ENCODE measurements at regions not wholly inside any gene's neighbourhood (a gene's known extent, or its start where the extent isn't known, plus 50 kb on each side); places are given as distances from the start of the nearest gene placed in this dataset.

DNA sequence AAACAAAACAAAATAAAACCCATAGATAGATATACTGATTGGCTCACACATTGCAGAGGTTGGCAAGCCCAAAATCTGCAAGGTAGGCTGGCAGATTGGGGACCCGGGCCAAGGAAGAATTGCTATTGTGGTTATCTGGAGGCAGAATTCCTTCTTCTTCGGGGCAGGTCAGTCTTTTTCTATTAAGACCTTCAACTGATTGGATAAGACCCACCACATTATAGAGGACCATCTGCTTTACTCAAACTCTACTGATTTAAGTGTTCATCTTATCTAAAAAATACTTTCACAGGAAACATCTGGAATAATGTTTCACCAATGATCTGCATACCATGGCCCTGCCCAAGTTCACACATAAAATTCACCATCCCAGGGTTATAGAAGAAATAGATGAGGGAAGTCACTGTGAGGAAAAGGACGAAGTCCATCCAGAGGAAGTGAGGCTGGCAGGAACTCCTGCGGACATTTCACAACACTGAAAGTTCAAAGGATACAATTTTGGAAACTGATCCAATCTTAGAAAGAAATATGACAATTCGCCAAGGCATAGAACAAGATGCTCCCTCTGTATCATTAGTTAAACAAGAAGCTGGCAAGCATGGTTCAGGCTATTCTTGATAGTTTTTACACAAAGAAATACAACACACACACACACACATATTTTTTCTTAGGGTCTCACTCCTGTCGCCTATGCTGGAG is 127.6 kb upstream of the MED13L start:
- no peak for DNase-seq

DNA sequence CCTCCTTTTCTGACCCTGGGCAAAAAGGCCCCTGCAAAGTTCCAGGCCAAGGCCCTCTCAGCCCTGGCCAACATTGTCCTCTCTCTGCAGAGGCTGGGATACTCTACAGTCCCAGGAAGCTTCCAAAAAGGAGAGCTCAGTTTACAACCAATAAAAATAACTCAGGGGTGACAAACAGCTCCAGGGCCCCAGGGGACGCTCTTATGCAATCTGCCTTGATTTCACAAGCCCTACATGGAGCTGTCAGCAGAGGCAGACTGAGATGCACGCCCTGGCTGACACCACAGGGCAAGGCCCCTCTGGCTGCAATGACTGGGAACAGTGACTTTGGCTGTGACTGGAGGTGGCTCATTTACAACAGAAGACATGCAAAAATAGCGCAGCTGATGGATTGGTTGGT is 129.0 kb upstream of the MED13L start:
- DNase-seq = no peak

DNA sequence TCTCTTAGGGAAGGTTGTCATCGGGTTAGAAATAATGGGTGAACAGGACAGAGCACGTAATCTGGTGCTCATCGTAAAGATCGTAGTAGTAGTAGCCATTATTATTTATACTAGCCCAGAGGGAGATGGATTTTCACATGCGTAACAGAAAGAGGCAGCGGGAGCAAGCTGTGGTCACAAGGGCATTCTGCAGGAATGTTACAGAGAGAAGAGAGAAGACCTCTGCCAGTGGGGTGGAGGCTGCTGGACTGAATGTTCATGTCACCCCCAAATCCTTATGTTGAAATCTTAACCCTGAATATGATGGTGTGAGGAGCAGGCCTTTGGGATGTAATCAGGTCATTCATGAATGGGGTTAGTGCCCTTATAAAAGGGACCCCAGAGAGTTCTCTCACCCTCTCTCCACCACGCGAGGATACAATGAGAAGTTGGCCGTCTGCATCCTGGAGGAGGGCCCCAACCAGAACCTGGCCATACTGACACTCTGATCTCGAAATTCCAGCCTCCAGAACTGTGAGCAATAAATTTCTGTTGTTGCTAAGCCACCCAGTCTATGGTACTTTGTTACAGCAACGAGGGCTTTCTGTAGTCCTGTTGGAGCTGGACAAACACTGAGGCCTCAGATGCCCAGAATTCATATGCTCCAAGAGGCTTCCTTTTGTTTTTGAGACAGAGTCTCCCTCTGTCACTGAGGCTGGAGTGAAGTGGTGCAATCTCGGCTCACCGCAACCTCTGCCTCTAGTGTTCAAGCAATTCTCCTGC is 131.2 kb upstream of the MED13L start:
- DNase-seq = no peak

DNA sequence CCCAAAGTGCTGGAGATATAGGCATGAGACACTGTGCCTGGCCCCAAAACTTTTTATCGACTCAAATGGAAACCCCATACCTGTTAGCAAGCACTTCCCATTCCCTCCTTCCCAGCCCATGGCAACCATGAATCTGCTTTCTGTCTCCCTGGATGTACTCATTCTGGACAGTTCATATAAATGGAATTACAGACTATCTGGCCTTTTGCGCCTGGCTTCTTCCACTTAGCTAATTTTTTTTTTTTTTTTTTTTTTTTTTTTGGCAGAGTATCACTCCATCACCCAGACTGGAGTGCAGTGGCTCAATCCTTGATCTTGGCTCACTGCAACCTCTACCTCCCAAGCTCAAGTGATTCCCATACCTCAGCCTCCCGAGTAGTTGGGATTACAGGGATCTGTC is 134.5 kb upstream of the MED13L start:
- DNase-seq = no peak

DNA sequence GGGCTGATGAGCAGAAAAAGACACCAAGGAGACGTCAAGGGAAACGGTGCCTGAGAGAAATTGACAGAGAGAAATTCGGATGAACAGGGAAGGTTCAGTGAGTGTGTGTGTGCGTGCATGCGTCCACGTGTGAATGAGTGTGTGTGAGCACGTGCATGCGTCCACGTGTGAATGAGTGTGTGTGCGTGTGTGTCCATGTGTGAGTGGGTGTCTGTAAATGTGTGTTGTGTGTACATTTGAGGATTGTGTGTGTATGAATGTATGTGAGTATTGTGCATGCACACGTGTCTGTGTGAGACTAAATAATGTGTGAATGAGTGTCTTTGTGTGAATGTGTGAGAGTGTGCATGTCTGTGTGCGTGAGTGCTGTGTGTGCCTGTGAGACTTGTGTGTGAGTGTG is 137.4 kb upstream of the MED13L start:
- no peak for DNase-seq

DNA sequence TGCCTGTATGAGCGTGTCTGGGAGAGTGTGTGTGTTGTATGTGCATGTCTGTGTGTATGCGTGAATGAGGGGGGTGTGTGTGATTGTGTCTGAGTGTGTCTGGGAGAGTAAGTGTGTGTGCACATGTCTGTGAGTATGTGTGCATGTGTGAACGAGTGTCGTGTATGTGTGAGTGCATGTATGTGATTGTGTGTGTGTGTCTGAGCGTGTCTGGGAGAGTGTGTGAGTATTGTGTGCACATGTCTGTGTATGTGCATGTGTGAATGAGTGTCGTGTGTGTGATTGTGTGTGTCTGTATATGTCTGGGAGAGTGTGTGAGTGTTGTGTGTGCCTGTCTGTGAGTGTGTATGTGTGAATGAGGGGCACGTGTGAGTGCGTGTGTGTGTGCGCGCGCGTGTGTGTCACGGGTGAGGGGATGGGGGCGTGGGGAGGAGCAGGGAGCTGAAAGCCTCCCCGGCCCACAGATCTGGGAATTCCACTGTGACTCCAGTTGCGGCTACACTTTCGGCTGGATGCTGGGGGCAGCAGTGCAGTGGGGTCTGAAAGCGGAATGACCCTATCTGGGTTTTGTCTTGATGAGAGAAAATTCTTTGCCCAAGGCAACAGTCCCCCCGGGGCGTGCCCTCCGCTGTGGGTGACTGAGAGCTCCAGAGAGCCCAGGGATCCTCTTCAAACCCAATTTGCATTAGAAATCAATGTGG is 138.1 kb upstream of the MED13L start:
- DNase-seq = no peak

DNA sequence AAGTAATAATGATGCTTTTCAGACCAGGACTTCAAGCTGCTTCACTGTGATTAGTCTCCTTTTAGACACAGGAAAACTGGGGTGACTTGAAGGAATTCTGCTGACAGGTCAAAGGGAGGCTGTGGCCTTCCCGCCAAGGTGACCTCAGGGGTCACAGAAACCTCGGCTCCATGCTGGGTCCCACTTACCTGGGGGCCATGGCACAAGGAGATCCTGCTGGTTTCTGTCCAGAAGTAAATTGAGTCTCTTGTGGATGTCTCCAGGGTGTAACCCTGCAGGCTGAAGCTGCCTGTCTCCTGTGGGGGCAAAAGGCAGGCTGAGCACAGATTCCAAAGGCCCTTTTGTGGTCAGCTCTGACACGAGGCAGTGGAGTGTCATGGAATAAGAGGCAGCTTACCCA is 138.7 kb upstream of the MED13L start:
- DNase-seq = no peak

DNA sequence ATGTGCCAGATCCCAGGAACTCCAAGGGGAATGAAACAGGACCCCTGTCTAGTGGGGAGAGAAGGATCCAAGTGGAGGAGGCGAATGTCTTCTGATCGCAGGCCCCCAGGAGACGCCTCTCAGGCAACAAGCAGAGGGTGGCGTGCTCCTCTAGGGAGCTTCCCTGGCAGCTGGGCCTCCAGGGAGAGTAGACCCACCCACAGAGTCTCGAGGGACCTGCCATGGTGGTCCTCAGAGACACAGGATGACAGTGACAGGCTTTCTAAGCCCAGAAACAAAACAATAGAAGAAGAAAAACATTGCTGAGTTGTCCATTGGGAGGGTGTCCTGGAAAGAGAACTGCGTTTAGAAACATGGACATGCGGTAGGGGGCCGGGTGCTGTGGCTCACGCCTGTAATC is 140.6 kb upstream of the MAP1LC3B2 start:
- DNase-seq = no peak

DNA sequence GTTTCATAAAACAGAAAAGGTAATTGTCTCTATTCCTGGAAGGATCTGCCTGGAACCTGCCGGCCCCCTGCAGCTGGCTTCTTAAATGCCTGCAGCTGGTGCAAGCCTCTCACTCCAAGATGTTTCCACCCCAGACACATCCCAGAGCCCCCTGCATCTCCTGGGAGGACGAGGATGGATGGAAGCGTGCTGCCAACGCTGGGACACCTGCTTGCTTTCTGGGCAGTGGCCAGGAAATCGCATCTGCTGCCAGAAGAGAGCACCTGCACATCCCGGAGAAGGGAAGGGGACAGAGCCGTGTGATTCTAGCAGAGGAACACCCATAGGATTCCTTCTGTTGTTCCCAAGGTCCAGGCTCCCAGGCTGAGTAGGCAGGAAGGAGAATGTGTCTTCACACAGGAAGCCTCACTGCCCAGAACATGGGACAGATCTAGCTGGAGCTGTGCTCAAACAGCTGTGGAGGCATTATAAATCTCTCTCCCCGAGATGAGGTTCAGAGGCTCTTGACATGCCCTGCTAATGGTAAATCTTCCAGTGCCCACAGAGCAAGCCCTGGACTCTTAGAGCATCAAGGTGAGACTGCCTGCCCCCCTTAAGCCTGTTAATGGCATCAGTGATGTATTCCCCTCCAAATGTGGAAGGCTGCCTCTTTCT is 138.8 kb upstream of the MAP1LC3B2 start:
- no peak for DNase-seq

DNA sequence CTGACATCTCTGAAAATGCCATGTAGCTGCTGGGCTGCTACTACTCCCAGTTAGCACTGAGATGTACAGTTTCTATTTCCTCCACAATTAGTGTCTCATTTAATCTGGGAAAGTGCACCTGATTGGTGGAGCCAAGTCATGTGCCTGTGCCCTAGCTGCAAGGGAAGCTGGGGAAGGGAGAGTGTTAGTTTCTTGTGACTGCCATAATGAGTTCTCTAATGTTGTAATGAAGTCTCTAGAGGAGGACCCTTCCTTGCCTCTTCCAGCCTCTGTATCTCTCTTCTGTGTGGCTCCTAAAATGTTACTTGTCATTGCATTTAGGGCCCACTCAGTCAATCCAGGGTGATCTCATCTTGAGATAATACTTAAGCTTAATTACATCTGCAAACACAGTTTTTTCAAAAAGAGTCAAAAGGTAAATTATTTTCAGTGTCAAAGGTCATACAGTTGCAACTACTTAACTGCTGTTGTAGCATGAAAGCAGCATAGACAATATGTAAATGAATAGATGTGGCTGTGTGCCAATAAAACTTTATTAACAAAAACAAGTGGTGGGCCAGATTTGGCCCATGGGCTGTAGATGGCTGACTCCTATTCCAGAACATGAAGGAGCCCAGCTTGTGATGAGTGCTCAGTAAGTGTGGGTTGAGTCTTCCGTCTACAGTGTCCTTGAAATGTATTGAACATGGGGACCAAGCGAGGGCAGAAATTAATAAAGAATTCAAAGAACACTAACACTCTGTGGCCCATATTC is 137.2 kb upstream of the MAP1LC3B2 start:
- DNase-seq = no peak

DNA sequence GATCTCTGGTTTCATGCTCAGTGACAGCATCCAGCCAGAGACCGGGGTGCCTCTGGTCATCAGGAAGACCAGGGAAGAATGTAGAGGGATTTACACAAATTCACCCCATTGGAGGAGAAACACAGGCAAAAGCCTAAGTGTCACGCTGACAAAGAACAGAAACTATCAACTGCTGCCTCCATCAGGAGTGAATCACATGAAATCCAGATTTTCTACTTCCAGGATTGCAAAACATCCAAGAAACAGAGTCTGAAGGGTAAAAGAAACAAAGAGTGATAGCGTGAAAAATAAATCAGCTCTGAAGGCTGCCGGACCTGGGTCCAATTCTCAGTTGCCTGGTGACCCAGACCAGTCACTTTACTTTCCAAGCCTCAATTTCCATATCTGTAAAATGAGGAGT is 136.1 kb upstream of the MAP1LC3B2 start:
- no peak for DNase-seq

DNA sequence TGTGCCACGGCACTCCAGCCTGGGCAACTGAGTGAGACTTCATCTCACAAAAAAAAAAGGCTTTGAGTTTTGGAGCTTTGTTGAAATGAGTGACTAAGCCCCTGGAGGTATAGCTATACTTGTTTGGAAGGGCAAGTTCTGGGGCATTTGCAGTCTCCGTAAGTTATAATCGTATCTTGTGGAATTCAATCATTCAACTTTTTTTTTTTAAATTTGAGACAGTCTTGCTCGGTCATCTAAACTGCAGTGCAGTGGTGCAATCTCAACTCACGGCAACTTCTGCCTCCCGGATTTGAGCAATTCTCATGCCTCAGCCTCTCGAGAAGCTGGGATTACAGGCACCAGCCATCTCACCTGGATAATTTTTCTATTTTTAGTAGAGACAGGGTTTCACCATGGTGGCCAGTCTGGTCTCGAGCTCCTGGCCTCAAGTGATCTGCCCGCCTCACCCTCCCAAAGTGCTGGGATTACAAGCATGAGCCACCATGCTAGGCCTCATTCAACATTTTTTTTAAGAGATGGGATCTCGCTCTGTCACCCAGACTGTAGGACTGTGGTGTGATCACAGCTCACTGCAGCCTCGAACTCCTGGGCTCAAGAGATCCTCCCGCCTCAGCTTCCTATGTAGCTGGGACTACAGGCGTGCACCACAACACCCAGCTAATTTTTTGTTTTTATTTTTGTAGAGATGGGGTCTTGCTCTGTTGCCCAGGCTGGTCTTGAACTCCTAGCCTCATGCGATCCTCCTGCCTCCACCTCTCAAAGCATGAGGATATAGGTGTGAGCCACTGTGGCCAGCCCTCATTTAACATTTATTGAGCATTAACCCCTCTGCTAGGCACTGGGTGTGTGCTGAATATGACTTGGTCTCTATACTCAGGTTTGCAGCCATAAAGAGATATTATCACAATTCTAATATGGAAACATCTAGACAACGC is 133.7 kb upstream of the MAP1LC3B2 start:
- no peak for DNase-seq

DNA sequence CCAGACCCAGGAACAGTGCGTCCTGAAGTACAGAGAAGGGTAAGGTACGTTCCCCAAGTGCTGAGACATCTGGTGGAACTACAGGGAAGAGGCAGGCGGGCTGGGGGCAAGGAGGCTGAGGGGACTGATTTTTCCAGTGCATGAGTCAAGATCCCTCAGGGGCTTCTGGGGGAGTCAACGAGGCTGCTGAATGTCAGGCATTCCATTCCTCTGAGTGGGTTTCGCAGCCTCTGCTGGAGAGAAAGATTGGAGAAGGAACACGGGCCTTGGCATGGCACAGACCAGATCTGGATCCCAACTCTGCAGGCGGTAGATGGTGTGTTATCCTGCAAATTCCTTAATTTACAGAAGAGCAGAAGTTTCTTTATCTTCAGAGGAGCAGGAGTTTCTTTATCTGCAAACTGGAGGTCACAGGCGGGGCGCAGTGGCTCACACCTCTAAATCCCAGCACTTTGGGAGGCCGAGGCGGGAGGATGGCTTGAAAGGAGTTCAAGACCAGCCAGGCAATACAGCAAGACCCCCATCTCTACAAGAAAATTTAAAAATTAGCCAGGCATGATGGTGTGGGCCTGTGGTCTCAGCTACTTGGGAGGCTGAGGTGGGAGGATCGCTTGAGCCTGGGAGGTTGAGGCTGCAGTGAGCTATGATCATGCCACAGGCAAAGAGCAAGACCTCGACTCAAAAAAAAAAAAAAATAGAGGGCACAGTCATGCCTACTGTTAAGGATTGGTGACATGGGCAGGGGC is 132.6 kb upstream of the MAP1LC3B2 start:
- no peak for DNase-seq

DNA sequence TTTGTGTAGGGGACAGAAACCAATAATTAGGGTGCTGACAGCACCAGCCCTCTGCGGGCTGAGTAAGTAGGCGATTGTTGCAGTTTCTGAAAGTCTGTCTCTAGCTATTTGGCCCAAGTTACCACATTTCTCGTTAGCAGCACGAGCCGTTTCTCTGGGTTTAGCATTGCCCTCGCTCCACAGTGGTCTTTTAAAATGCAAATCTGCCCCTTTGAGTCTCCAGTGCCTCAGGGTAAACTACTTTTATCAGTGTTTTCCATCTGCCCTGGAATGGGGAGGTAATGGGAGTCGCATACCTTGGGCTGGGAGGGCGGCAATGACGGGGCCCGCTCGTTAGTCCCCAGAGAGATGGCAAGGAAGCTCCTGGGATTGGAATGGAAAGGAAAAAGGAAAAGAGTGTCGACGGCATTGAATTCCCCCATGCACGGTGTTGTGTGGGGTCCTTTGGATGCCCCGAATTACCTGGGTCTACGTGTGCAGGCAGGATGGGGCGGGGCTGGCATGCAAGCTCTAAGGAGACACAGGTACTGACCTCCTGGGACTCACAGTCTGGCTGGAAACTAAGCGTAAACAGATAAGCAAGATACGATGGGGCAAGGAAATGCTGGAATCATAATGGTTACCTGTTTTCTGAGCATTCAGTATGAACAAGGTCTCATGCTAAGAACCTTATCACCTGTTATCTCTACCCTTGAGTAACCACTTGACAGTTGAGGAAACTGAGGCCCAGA is 131.8 kb upstream of the MAP1LC3B2 start:
- DNase-seq = no peak

DNA sequence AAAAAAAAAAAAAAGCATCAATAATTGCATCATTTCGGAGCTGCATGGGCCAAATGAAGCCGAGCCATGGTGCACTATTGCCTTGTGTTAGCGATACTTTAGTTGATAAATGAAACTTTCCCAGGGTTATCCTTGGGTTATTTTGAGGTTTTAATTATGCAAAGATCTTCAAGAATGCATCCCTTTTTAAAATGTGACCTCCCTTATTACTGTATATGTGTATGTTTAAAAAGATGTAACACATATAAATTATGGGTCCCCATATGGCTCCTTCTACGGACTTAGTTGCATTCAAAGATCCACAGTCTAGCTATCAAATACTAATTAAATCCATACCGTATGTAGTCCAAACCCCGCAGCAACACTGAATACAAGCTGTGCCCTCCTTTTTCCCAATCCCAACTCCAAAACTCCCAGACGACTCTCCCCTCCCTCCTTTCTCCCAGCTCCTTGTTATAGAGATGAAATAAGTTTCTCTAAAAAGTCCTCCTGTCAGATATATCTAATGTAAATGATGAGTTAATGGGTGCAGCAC is 129.3 kb upstream of the MAP1LC3B2 start:
- no peak for DNase-seq

DNA sequence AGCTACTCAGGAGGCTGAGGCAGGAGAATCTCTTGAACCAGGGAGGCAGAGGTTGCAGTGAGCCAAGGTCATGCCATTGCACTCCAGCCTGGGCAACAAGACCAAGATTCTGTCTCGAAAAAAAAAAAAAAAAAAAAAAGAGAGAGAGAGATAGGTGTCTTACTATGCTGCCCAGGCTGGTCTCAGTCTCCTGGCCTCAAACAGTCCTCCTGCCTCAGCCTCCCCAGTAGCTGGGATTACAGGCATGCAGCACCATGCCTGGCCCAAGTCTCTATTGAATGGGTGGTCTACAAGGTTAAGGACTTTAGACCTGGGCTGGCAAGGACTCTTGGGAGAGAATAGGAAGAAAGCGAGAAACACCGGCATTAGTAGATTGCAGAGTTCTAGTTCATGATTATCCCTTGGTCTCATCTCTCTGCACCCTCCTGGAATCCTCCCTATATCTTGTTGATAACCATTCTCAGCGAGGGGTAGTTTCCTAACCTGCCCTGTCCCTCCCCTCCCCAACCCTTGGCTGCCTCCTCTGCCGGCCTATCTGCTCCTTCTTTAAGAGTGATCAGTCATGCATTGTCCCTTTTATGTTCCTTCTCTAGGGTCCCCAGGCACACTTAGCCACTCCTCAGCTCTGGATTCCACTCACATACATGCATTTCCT is 128.1 kb upstream of the MAP1LC3B2 start:
- DNase-seq = no peak

DNA sequence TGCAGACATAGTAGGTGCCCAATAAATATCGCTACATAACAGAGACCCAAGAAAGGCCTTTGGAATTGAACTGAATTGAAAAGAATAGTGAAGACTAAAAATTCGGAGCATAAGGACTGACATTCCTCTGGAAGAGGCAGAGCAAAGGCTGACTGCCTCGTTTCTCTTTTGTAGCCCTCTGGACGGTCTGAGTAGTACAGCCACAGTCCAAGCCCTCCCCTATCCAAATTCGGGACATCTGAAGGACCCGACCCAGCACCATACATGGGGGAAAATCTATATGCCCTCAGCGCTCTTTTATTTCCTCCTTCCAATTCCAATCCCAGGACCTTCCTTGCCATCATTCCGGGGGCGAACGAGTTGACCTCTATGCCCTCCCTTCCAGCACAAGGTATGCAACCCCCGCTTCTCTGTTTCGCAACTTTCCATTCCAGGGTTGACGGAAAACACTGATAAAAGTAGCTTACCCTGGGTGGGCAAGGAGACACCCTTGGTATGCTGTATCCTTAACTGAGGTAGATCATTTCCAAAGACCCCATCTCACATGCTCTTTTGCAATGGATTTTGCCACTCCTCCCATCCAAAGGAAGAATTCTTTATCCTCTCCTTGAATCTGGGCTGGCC is 127.4 kb upstream of the MAP1LC3B2 start:
- no peak for DNase-seq

DNA sequence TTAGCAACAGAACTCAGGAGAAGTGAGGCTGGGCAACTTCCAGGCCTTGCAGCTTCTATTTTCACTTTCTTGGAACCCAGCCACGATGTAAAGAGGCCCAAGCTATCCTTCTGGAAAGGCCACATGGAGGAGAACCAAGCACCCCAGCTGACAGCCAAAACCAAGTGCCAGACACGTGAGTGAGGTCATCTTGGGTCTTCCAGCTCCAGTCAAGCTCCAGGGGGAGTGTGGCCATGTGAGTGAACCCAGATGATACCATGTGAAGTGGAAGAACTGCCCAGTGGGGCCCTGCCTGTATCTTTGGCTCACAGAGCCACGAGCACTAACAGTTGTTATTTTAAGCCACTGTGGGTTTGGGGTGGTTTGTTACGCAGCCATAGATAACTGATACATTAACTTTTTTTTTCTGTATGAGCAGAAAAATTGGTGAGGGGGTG is 126.8 kb upstream of the MAP1LC3B2 start:
- no peak for DNase-seq

DNA sequence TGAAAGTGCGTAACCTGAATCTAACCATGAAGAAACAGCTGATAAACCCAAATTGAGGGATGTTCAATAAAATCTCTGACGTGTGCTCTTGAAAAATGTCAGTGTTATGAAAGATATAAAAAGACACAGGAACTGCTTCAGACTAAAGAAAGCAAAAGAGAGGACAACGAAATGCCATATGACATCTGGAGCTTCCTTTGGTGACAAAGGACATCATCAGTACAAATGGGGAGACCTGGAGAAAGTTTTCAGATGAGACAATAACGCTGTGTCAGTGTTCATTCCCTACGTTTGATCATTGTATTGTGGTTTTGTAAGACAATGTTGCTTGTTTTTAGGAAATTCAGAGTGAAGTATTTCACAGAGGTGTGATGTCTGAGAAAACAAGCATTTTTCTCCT is 125.9 kb upstream of the MAP1LC3B2 start:
- DNase-seq = no peak

Measured in NCI-H1417 treated with DMSO at 0.1 percent for 48 hours (cell line).